ENCODE measurements at regions not wholly inside any gene's neighbourhood (a gene's known extent, or its start where the extent isn't known, plus 50 kb on each side); places are given as distances from the start of the nearest gene placed in this dataset.

GRCh38 chr5:96489532-96489931, 56.5 kb upstream of the PCSK1 start:
- POLR2A ChIA-PET = no interaction called here
- no peak for FAIRE-seq
- ATAC-seq = no peak
- DNase-seq (ENCODE audit: low read depth in 1 of 2, low spot score in 1 of 2) = no peak
- Histone ChIP-seq H3K4me1 (peaks cover 28% of the 10 kb centered on the region), H3K9me3 (peaks cover 6% of the 10 kb centered on the region; the same call in 1 of the 3 replicates), H3K4me2 (no peak overlapping the region), H3K4me3 (no peak overlapping the region), H3K27ac (no peak overlapping the region; a peak in 1 of 6 replicates)
- CTCF ChIA-PET = interaction anchor here (0.6 to 2.2 kb wide), 3 partner anchors 19 to 144 kb away, joined by 3 to 6 read pairs (median 5); no protein-coding TSS in a partner anchor
- 29% methylated on average over 2 of the region's 2 CpGs for WGBS (ENCODE audit: missing lambda C conversion rate)
- TF ChIP-seq KDM5A (IDR thresholded peaks at IDR 0.05) (no peak), BHLHE40 (IDR thresholded peaks at IDR 0.05; ENCODE audit: low read depth, low read length) (no peak), ZFP36 (IDR thresholded peaks at IDR 0.05; ENCODE audit: borderline replicate concordance, partially characterized antibody) (no peak), EHMT2 (IDR thresholded peaks at IDR 0.05; ENCODE audit: low read depth) (no peak), RAD21 (conservative IDR thresholded peaks at IDR 0.05 in 1 of 2, IDR thresholded peaks at IDR 0.05 in 1 of 2) (no peak), TFCP2L1 (CRISPR knock-in tag; IDR thresholded peaks at IDR 0.05) (no peak), EHF (CRISPR knock-in tag; IDR thresholded peaks at IDR 0.05) (no peak), CBX2 (IDR thresholded peaks at IDR 0.05; ENCODE audit: borderline replicate concordance, low read depth) (no peak), HOXB13 (CRISPR knock-in tag; IDR thresholded peaks at IDR 0.05; ENCODE audit: low read depth) (no peak), PHF8 (IDR thresholded peaks at IDR 0.05; ENCODE audit: borderline replicate concordance, low read depth) (no peak)

DNA sequence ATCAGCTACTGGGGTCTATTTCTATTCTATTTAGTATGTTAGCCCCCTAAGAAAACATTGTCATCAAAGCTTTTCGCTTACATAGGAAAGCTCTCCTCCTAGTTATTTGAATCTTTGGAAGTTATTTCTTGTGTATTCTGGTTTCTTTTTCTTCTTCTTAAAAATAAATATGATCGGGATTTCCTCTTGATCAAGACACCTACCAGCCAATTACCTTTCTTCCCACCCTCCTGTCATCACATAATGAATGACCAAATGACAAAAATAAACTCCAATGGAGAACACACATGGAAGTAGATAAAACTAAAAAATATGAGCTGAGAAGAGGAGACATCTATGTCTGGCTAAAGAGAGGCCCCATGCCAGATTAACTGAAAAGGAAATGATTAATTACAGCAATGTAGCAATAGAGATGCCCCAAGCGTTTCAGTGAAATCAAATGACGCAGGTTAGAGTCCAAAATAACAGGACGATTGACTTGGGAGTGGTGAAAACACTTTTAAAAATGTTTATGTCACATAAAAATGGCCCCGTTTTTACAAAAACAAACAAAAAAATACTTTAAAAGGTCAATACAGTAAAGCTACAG, 59.5 kb upstream of the PCSK1 start:
- H3K4me3 ChIP-seq = no peak overlapping the region
- H3K27ac ChIP-seq = peak overlapping the region; percentile 77 to 83
- FAIRE-seq (no peak), ATAC-seq (peak; percentile 90 to 92), DNase-seq (ENCODE audit: low read depth in 1 of 2, low spot score in 1 of 2) (peak; percentile 30 to 84)
- ChIA-PET CTCF (interaction anchor here (0.8 to 0.9 kb wide), 3 partner anchors 18 to 120 kb away, joined by 3 read pairs; no protein-coding TSS in a partner anchor), POLR2A (interaction anchor here (0.5 kb wide), 1 partner anchor 14 kb away, joined by 3 read pairs; no protein-coding TSS in a partner anchor)
- peak overlapping the region; percentile 35 for H3K4me2 ChIP-seq
- H3K4me1 ChIP-seq = peaks cover 27% of the 10 kb centered on the region
- peaks cover 6% of the 10 kb centered on the region; the same call in 1 of the 3 replicates for H3K9me3 ChIP-seq
- WGBS (ENCODE audit: missing lambda C conversion rate) = 22% methylated on average over 6 of the region's 6 CpGs
- TF ChIP-seq RAD21 (conservative IDR thresholded peaks at IDR 0.05 in 1 of 2, IDR thresholded peaks at IDR 0.05 in 1 of 2) (peak in 1 of 2 experiments; percentile 71; a peak in 3 of 5 replicates), SMC3 (IDR thresholded peaks at IDR 0.05) (peak; percentile 68), JUNB (IDR thresholded peaks at IDR 0.05) (peak; percentile 93), ZSCAN20 (CRISPR knock-in tag; IDR thresholded peaks at IDR 0.05) (peak; percentile 20), HES2 (IDR thresholded peaks at IDR 0.05) (peak; percentile 91), RCOR1 (IDR thresholded peaks at IDR 0.05; ENCODE audit: low read depth, low read length) (no peak), NFE2L2 (conservative IDR thresholded peaks at IDR 0.05; ENCODE audit: low read length) (no peak), JUN (IDR thresholded peaks at IDR 0.05) (peak; percentile 94 to 96; a peak in 4 of 5 replicates), EP300 (IDR thresholded peaks at IDR 0.05) (peak; percentile 97; a peak in 4 of 5 replicates), GATA3 (IDR thresholded peaks at IDR 0.05; ENCODE audit: borderline replicate concordance) (peak; percentile 80), HOXB5 (CRISPR knock-in tag; IDR thresholded peaks at IDR 0.05) (peak; percentile 99), FOSB (CRISPR knock-in tag; IDR thresholded peaks at IDR 0.05) (no peak), RARB (CRISPR knock-in tag; IDR thresholded peaks at IDR 0.05) (no peak), CEBPB (IDR thresholded peaks at IDR 0.05) (peak; percentile 79 to 94), RNF2 (IDR thresholded peaks at IDR 0.05; ENCODE audit: borderline replicate concordance, low read depth) (no peak), FOSL2 (IDR thresholded peaks at IDR 0.05) (peak; percentile 64; the same call in 1 of the 2 replicates), FOSL2 (CRISPR knock-in tag; IDR thresholded peaks at IDR 0.05) (peak; percentile 69)
- TF ChIP-seq, protein P1, sequence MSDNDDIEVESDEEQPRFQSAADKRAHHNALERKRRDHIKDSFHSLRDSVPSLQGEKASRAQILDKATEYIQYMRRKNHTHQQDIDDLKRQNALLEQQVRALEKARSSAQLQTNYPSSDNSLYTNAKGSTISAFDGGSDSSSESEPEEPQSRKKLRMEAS (IDR thresholded peaks at IDR 0.05) = no peak
- TF ChIP-seq, protein P2, sequence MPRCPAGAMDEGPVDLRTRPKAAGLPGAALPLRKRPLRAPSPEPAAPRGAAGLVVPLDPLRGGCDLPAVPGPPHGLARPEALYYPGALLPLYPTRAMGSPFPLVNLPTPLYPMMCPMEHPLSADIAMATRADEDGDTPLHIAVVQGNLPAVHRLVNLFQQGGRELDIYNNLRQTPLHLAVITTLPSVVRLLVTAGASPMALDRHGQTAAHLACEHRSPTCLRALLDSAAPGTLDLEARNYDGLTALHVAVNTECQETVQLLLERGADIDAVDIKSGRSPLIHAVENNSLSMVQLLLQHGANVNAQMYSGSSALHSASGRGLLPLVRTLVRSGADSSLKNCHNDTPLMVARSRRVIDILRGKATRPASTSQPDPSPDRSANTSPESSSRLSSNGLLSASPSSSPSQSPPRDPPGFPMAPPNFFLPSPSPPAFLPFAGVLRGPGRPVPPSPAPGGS (IDR thresholded peaks at IDR 0.05) = peak; percentile 96
